GM18951 (cell line): ENCODE measurements at regions not wholly inside any gene's neighbourhood (a gene's known extent, or its start where the extent isn't known, plus 50 kb on each side); places are given as distances from the start of the nearest gene placed in this dataset.

Source experiments
- POLR2A ChIP-seq: IDR thresholded peaks from 4 replicates; pipeline ENCODE4 v1.6.1; 2011; ENCODE audit warnings: mild to moderate bottlenecking; ENCODE audit not compliant: insufficient read length, insufficient read depth; ENCODE audit errors: extremely low read depth
- in situ Hi-C: fragments of 300-500 bp; cut with MboI; formaldehyde crosslinking; loops from one replicate; pipeline ENCODE4 v1.12.0; 2022; ENCODE audit warnings: low sequenced_read_pairs, mixed read lengths, inconsistent platforms; ENCODE audit not compliant: unreplicated experiment

DNA sequence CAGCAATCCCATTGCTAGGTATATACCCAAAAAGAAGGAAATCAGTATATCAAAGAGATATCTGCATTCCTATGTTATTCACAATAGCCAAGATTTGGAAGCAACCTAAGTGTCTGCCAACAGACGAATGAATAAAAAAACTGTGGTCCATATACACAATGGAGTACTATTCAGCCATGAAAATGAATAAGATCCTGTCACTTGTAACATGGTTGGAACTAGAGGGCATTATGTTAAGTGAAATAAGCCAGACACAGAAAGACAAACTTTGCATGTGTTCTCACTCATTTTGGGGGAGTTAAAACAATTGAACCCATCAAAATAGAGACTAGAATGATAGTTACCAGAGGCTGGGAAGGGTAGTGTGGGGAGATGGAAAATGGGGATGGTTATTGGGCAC is 323.5 kb upstream of the NFE2L3 start:
- TF ChIP-seq POLR2A: no peak
- in situ Hi-C loops: no loop called here

DNA sequence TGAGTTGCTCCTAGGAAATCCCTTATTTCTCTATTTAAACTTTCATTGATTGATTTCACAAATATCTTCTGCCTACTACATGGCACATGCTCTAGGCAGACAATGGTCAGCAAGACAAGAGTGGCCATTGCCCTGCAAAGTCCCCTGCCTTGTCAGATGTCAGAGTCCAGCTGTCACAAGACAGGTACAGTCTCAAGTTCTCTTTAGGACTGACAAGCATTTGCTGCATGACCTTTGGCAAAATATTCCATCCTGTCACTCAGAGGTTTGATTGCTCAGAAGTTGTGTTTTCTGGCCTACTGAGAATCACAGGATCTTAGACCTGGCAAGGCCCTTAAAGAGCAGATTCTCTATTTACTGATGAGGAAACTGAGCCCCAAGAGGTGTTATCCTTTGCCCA is 322.3 kb upstream of the NFE2L3 start:
- in situ Hi-C loops: no loop called here
- no peak for TF ChIP-seq POLR2A

GRCh38 chr7:25830215-25830614 is 321.8 kb upstream of the NFE2L3 start:
- in situ Hi-C loops: no loop called here
- TF ChIP-seq POLR2A: no peak

GRCh38 chr7:25831062-25831691 is 320.8 kb upstream of the NFE2L3 start:
- in situ Hi-C loops: no loop called here
- TF ChIP-seq POLR2A: no peak

DNA sequence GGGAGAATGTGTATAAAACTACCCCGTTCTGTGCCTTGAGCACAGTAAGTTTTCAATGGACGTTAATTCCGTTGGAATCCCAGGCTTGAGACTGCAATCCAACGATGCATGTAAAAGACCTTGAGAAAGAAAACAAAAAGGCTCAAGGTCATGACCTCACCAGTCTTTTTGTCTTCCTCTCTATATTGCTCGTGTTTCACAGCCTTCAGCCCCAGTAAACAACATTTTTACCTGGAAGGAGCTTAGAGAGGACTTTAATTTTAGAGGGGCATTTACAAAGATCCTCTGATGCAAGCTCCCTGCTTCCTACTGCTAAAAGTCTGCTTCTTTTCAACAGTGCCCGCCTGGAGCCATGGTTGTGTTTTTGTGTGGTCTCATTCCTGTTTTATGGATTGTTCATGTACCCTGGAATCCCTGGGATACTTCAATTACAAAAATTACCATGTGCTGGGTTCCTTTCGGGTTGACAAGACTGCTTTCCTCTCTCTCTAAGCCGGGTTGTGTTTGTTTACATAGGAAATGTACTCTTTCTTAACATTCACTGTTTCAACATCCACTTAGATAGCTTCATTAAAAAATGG is 320.1 kb upstream of the NFE2L3 start:
- in situ Hi-C loops: no loop called here
- TF ChIP-seq POLR2A: no peak

- in situ Hi-C loops: no loop called here
- no peak for TF ChIP-seq POLR2A
Measured at GRCh38 chr7:25832456-25832855, 319.5 kb upstream of the NFE2L3 start.

DNA sequence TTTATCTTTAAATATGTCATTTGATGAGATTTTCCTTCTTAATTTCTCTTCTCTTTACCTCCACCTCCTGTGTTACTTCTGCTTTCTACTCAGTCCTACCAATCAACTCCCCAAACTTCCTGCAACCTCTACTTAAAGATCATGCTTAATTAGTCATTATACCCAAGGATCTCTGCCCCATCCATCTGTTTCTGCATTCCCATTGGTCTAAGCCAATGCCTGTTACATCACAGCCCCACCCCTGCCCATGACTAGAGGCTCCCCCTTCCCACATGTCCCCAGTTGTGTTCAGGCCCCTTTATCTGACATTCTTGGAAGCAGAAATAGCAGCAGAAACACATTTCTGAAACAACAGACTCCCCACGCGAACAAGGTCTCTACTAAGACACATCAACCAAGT is 319.1 kb upstream of the NFE2L3 start:
- in situ Hi-C loops: no loop called here
- TF ChIP-seq POLR2A: no peak

DNA sequence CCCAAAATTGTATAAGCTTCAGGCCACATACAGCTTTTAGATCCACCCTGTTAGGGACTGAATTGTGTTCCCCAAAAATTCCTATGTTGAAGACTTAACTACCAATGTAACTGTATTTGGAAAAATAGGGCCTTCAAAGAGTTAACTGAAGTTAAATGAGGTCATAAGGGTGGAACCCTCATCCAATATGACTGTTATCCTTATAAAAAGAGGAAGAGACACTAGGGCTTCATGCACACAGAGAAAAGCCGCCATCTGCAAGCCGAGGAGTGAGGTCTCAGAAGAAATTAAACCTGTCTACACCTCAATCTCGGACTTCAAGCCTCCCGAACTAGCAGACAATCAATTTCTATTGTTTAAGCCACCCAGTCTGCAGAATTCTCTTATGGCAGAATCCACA is 317.9 kb upstream of the NFE2L3 start:
- no peak for TF ChIP-seq POLR2A
- in situ Hi-C loops: no loop called here

GRCh38 chr7:25835197-25835596 is 316.8 kb upstream of the NFE2L3 start:
- no peak for TF ChIP-seq POLR2A
- in situ Hi-C loops: no loop called here

GRCh38 chr7:25839084-25839769 is 312.8 kb upstream of the NFE2L3 start:
- in situ Hi-C loops: no loop called here
- TF ChIP-seq POLR2A: no peak

- in situ Hi-C loops: no loop called here
Measured at GRCh38 chr7:25840209-25840792, 311.7 kb upstream of the NFE2L3 start.

GRCh38 chr7:25841575-25841974 is 310.4 kb upstream of the NFE2L3 start:
- in situ Hi-C loops: no loop called here
- TF ChIP-seq POLR2A: no peak

More at GRCh38 chr7:25840209-25840792, 311.7 kb upstream of the NFE2L3 start:
- TF ChIP-seq POLR2A: no peak

GRCh38 chr7:25842201-25842733 is 309.7 kb upstream of the NFE2L3 start:
- in situ Hi-C loops: no loop called here
- TF ChIP-seq POLR2A: no peak
